Smooth muscle cell (in vitro differentiated cells): ENCODE measurements at regions not wholly inside any gene's neighbourhood (a gene's known extent, or its start where the extent isn't known, plus 50 kb on each side); places are given as distances from the start of the nearest gene placed in this dataset.

ENCODE experiments used
- DNase-seq: peaks from one replicate; lab custom pipeline; 2025; ENCODE audit not compliant: unreplicated experiment; lab: John Stamatoyannopoulos, UW
- H2AFZ ChIP-seq: fragments of 200-600 bp; sonication (generic); 2 replicates; pipeline ENCODE4 v1.6.0; 2016; ENCODE audit warnings: antibody characterized with exemption, low read depth, mild to moderate bottlenecking
- H3F3A ChIP-seq: fragments of 200-600 bp; sonication (generic); 2 replicates; pipeline ENCODE4 v1.6.0; 2017; ENCODE audit warnings: antibody characterized with exemption, low read depth
- H3K27ac ChIP-seq: fragments of 200-600 bp; sonication (generic); 2 replicates; pipeline ENCODE4 v1.5.1; 2016; ENCODE audit warnings: low read depth, mild to moderate bottlenecking
- H3K27me3 ChIP-seq: fragments of 200-600 bp; sonication (generic); 2 replicates; pipeline ENCODE4 v1.6.1; 2016; ENCODE audit warnings: low read depth, mild to moderate bottlenecking
- H3K36me3 ChIP-seq: fragments of 200-600 bp; sonication (generic); 2 replicates; pipeline ENCODE4 v1.5.1; 2016; ENCODE audit warnings: low read depth
- H3K4me1 ChIP-seq: fragments of 200-600 bp; sonication (generic); 2 replicates; pipeline ENCODE4 v1.5.1; 2016; ENCODE audit warnings: low read depth
- H3K4me2 ChIP-seq: fragments of 200-600 bp; sonication (generic); 2 replicates; pipeline ENCODE4 v1.6.0; 2016; ENCODE audit warnings: mild to moderate bottlenecking
- H3K4me3 ChIP-seq: fragments of 200-600 bp; sonication (generic); 2 replicates; pipeline ENCODE4 v1.5.1; 2016; ENCODE audit warnings: mild to moderate bottlenecking
- H3K79me2 ChIP-seq: fragments of 200-600 bp; sonication (generic); 2 replicates; pipeline ENCODE4 v1.6.0; 2016; ENCODE audit warnings: low read depth, mild to moderate bottlenecking
- H3K9ac ChIP-seq: fragments of 200-600 bp; sonication (generic); 2 replicates; pipeline ENCODE4 v1.6.0; 2016; ENCODE audit warnings: low read depth
- H3K9me3 ChIP-seq: fragments of 200-600 bp; sonication (generic); replicated peaks from 2 replicates; pipeline ENCODE4 v1.5.1; 2016; ENCODE audit warnings: low read depth
- H4K20me1 ChIP-seq: fragments of 200-600 bp; sonication (generic); 2 replicates; pipeline ENCODE4 v1.6.0; 2016; ENCODE audit warnings: low read depth
- WGBS: methylation state at CpG from one replicate; pipeline ENCODE4 v1.1.7; 2016; ENCODE audit warnings: low lambda C conversion rate; 5-methylcytosine and 5-hydroxymethylcytosine counted together
- TF ChIP-seq, protein P1 (sequence below): fragments of 200-600 bp; sonication (generic); IDR thresholded peaks from 2 replicates; pipeline ENCODE4 v1.5.1; 2017; ENCODE audit warnings: borderline replicate concordance, mild to moderate bottlenecking, antibody characterized with exemption; ENCODE audit not compliant: insufficient read depth, poor library complexity, severe bottlenecking

DNA sequence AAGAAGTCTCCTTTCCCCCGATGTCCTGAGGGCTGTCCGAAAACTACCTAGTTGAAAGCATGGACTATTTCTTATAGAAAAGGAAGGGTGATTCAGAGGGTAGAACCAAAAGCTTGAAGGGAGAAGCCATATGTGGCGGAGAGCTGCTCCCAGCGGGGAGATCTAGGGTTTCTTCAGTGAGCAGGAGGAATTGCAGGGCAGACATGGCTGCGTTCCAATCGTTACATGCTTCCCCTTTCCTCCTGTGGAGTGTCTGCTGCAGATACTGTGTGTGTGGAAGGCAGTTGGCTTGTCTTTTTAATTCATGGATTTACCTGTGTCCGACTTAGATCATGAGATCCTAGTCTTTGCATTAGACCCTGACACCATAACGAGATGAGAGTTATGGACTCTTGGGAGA is 799.5 kb downstream of the QKI start:
- Histone ChIP-seq H3K4me2 (no peak overlapping the region), H4K20me1 (no peaks in the 10 kb centered on the region), H3K27ac (no peak overlapping the region), H3K9me3 (no peaks in the 10 kb centered on the region), H3K36me3 (no peaks in the 10 kb centered on the region), H3F3A (no peaks in the 10 kb centered on the region), H2AFZ (no peak overlapping the region), H3K79me2 (no peaks in the 10 kb centered on the region), H3K9ac (no peak overlapping the region), H3K27me3 (no peaks in the 10 kb centered on the region), H3K4me3 (no peak overlapping the region), H3K4me1 (no peaks in the 10 kb centered on the region)
- TF ChIP-seq, protein P1, sequence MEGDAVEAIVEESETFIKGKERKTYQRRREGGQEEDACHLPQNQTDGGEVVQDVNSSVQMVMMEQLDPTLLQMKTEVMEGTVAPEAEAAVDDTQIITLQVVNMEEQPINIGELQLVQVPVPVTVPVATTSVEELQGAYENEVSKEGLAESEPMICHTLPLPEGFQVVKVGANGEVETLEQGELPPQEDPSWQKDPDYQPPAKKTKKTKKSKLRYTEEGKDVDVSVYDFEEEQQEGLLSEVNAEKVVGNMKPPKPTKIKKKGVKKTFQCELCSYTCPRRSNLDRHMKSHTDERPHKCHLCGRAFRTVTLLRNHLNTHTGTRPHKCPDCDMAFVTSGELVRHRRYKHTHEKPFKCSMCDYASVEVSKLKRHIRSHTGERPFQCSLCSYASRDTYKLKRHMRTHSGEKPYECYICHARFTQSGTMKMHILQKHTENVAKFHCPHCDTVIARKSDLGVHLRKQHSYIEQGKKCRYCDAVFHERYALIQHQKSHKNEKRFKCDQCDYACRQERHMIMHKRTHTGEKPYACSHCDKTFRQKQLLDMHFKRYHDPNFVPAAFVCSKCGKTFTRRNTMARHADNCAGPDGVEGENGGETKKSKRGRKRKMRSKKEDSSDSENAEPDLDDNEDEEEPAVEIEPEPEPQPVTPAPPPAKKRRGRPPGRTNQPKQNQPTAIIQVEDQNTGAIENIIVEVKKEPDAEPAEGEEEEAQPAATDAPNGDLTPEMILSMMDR, result no peak
- no peak for DNase-seq
- WGBS, result 92% methylated on average over 8 of the region's 8 CpGs

DNA sequence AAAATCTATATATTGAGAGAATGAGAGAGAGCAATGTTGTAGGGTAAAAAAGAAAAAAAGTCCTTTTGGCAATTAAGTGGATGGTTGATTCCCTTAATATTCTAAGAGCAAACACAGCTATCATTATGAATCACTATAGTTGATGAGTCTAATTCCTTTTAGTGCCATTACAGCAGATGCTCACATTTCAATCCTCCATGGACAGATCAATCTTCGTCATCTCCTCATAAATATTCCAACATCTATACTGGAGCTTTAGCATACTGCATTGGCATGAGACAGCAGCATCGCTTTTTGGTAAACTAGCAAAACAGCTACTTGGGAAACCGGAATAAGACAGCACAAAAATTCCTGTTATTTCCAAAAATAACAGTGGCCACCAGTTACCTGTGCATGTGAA is 796.7 kb downstream of the QKI start:
- TF ChIP-seq, protein P1, result no peak
- no peaks in the 10 kb centered on the region for H3K36me3 ChIP-seq
- H4K20me1 ChIP-seq, result no peaks in the 10 kb centered on the region
- no peaks in the 10 kb centered on the region for H3K9me3 ChIP-seq
- H3F3A ChIP-seq, result no peaks in the 10 kb centered on the region
- H3K4me1 ChIP-seq, result peaks cover 3% of the 10 kb centered on the region
- H3K79me2 ChIP-seq, result no peaks in the 10 kb centered on the region
- H3K27me3 ChIP-seq, result no peaks in the 10 kb centered on the region
- H2AFZ ChIP-seq, result no peak overlapping the region
- DNase-seq, result no peak
- H3K4me2 ChIP-seq, result no peak overlapping the region
- 97% methylated on average over 3 of the region's 3 CpGs for WGBS
- no peak overlapping the region for H3K9ac ChIP-seq
- H3K4me3 ChIP-seq, result no peak overlapping the region
- no peak overlapping the region for H3K27ac ChIP-seq

DNA sequence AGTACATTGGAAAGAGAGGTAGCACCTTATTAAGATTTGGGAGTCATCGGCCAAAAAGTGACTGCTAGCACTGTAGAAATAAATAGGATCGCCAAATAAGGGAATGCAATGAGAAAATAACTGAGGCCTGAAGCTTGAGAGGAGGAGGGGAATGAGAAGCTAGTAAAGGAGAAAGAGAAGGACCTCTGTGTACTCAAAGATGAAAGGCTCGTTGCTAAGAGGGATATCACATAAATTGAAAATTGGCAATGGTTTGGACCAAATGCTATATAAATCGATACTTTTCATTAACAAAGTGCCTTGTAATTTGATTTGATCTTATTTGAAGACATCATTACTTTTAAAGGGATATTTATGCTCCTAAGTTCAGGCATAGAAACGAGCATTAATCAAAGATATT is 796.3 kb downstream of the QKI start:
- peaks cover 3% of the 10 kb centered on the region for H3K4me1 ChIP-seq
- no peak overlapping the region for H3K27ac ChIP-seq
- H2AFZ ChIP-seq, result no peak overlapping the region
- H3K9ac ChIP-seq, result no peak overlapping the region
- no peaks in the 10 kb centered on the region for H3F3A ChIP-seq
- no peaks in the 10 kb centered on the region for H3K36me3 ChIP-seq
- no peaks in the 10 kb centered on the region for H3K79me2 ChIP-seq
- TF ChIP-seq, protein P1, result no peak
- no peaks in the 10 kb centered on the region for H3K9me3 ChIP-seq
- no peak overlapping the region for H3K4me2 ChIP-seq
- DNase-seq, result no peak
- H3K27me3 ChIP-seq, result no peaks in the 10 kb centered on the region
- no peak overlapping the region for H3K4me3 ChIP-seq
- WGBS, result 91% methylated on average over 5 of the region's 5 CpGs
- no peaks in the 10 kb centered on the region for H4K20me1 ChIP-seq

DNA sequence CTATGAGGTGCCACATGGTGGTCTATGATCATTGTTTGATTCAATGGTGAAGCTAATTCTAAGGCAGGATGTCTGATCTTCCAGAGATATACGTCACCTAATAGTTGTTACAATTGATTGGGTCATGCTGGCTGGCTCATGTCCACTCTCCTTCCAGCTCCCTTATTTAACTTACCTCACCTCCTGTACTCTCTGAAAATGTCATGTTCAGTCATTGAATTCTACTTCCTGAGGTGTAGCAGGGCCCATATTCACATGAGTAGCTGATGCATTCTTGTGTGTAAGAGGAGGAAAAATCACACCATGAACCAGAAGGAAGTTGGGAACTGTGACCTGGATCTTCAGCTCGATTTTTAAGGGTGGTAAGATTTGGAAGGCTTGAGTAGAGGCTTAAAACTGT is 795.8 kb downstream of the QKI start:
- TF ChIP-seq, protein P1, result no peak
- no peak for DNase-seq
- no peak overlapping the region for H3K9ac ChIP-seq
- H2AFZ ChIP-seq, result no peak overlapping the region
- WGBS, result 89% methylated on average over 2 of the region's 2 CpGs
- no peaks in the 10 kb centered on the region for H3K36me3 ChIP-seq
- H3K9me3 ChIP-seq, result no peaks in the 10 kb centered on the region
- H3K4me2 ChIP-seq, result no peak overlapping the region
- H3K27ac ChIP-seq, result no peak overlapping the region
- no peaks in the 10 kb centered on the region for H3K79me2 ChIP-seq
- H4K20me1 ChIP-seq, result no peaks in the 10 kb centered on the region
- peaks cover 3% of the 10 kb centered on the region for H3K4me1 ChIP-seq
- H3K4me3 ChIP-seq, result no peak overlapping the region
- no peaks in the 10 kb centered on the region for H3K27me3 ChIP-seq
- H3F3A ChIP-seq, result no peaks in the 10 kb centered on the region
